DMS79 treated with DMSO at 0.1 percent for 48 hours (cell line): ENCODE measurements at regions not wholly inside any gene's neighbourhood (a gene's known extent, or its start where the extent isn't known, plus 50 kb on each side); places are given as distances from the start of the nearest gene placed in this dataset.

ENCODE experiments used
- DNase-seq: peaks from one replicate; lab custom pipeline; 2025; lab: John Stamatoyannopoulos, UW

DNA sequence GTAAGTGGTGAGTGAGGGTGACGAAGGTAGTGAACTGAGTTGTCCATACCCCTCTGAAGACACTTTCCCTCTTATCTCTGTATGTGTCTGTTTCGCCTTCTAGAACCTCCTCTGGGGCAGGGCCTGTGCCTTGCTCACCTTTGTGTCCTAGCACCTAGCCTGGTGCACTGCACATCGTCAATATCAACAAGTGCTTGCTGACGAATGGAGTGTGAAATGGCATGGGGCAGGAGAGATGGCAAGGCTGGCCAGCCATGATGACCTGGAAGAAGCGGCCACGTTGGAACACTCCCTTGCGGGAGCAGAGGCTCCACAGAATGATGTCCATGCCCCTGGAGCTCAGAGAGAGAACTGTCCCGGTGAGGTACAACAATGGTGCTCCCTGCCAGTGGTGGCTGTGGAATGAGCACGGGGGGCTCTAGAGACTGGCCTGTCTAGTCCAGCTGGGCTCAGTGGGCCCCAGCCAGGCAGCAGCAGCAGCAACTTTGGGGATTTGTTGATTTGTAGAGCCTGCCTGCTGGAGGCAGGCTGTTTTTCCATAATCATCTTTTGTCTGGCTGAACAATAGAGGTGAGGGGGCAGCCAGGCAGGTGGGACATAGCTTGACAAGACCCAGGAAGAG lies 112.2 kb upstream of the PJA1 start:
- no peak for DNase-seq

DNA sequence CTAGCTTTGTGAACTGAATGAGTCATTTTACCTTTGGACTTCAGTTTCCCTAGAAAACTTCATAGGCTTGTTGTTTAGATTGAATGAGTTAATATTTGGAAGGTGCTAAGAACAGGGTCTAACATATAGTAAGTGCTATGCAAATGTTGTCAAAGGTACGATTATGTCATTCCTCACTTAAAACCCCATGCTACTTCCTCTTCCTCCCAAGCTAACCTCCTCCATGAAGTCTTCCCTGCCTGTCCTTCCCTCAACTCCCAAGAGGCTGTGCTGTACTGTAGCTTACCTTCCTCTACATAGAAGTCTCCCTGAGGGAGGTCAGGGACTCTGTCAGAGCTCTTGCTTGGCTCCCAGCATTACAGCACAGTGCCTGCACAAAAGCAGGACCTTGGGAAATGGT lies 103.4 kb upstream of the PJA1 start:
- DNase-seq = no peak

DNA sequence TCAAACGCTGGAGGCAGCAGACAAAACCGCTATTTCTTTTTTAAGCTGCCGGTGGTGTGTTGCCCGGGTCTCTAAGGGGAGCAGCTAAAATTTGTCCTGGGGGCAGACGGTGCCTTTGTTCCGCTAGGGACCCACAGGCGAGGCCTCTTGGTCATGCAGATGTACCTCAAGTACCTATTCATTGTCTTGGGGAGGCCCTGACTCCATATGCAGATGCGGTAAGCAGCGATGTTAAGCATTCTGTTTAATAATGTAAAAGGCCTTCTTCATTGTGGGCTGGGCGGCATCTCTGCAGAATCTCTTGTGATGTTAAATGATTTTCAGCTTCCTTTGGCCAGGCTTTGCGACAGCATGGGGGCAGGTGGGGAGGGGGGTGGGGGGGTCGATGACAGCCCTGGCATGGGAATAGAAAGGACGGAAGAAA lies 98.9 kb upstream of the PJA1 start:
- no peak for DNase-seq

DNA sequence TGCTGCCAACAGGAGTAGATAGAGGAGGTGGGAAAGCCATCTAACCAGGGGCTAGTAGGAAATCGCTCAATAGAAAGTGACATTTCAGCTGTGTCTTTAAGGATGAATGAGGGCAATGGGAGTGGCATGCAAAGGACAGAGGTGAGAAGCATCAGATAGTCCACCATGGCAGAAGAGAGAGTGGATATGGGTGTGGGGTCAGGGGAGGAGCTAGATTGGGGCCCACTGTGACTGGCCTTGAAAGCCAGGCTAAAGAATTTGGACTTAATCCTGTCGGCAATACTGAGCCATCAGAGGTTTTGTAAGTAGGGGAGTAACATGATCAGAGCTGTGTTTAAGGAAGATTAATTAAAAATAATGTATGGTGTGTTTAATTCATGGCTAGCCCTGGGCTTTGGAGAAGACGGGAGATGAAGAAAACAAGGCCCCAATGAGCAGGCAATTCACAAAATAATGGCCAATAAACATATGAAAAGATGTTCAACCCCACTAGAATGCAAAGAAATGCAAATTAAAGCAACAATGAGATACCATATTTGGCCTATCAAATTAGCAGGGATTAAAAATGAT lies 98.1 kb upstream of the PJA1 start:
- no peak for DNase-seq

DNA sequence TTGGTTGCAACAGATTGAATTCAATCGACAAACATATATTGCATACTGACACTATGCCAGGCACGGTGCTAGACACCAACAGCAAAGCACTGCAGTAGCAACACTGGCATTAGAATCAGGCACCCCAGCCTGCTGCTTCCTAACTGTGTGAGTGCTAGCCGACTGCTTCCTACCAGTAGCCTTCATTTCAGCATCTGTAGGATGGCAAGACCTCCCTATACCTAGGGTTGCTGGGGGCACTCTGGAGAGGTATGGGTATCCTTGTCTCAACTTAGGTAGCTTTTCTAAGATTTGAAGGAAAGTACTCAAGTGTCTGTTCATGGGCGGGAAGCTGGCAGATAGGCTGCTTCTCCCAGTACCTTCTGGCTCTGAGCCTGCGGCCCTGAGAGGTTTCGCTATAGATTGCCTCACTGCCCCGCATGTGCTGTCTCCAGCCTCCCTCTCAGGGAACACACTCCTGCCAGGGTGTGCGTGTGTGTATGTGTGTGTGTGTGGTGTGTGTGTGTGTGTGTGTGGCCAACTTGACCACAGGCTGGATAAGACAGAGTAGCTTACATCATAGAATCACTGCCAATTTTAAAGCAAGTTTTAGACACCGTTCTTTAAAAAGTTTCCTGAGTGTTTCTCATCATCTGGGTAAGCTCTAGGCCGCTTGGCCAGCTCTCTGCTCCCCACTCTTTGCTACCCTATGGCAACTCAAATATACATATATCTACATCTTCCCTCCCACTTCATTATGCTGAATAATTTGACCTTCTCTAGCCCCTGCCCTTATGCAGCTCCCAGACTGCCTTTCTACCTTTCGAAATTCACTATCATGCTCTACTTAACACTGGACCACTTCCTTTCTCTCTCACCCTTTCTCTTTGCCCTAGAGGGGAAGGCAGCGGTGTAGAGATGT lies 97.0 kb upstream of the PJA1 start:
- peak; percentile 41 for DNase-seq

DNA sequence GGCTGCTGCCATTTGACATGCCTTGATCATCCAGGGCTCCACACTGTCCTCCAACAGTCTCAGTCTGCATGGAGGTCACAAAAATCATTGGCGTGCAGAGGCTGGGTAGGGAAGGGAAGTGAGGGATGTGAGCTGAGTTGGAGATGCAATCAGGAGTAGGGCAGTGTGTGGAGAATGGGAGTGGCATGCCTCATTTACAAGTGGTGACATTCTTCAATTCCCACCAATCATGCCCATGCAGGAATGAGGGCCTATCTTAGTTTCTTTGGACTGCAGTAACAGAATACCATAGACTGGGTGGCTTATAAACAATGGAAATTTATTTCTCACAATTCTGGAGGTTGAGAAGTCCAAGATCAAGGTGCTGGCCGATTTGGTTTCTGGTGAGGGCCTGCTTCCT lies 94.9 kb upstream of the PJA1 start:
- DNase-seq = no peak

DNA sequence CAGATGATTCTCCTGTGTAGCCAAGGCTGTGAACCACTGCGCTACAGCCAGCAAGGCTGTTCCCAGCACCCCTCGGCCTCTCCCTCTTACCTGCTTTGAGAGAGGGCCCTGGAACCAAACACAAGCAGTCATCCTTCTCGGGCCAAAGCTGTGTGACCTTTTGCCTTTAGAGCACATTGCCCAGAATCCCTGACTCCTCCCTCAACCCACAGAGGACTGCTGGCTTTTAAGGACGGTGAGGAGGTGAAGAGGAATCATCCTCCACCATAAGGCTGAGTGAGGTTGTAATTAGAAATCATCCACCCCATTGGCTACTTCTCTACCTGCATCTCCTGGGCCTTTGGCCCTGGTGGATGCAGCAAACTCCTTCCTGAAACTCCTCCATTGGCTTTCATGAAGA lies 93.6 kb upstream of the PJA1 start:
- no peak for DNase-seq

DNA sequence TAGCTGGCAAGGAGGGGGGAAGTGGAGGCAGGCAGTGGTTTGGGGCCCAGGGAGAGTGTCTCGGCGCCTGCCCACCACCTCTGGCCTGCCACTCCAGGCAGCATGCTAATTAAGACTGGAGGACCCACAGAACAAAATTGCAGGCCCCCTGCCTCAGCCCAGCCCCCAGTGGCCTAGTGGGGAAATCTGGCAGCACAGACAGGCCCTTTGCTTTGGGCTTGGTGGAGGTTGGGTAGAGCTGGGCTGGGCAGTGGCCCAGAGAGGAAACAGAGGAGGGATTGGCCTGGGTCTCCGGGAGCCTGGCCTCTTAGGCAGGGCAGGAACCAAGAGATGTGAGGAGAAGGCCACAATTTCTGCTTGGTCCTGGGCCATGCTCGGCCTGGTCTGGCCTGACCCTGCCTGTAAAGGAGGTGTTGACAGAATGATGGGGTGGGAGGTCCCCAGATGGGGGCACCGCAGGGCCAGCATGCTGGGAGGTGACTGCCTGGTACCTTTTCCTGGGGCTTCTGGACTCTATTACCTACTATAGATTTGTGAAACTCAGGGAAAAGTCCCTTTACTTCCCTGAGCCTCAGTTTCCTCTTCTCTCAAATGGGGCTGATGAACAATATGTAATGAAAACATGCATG lies 92.4 kb upstream of the PJA1 start:
- no peak for DNase-seq

DNA sequence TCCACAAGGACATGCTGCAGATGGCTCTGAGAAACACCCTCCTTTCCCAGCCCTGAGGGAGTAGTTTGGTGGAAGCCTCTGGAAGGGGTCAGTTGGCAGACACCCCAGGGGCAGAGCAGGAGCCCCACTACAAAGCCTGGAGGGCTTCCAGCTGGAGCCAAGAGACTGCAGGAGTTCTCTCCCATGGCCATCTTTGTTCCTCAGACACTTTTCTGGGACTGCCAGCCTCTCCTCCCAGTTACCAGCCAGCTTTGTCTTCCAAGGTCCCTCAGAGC lies 91.0 kb upstream of the PJA1 start:
- no peak for DNase-seq

DNA sequence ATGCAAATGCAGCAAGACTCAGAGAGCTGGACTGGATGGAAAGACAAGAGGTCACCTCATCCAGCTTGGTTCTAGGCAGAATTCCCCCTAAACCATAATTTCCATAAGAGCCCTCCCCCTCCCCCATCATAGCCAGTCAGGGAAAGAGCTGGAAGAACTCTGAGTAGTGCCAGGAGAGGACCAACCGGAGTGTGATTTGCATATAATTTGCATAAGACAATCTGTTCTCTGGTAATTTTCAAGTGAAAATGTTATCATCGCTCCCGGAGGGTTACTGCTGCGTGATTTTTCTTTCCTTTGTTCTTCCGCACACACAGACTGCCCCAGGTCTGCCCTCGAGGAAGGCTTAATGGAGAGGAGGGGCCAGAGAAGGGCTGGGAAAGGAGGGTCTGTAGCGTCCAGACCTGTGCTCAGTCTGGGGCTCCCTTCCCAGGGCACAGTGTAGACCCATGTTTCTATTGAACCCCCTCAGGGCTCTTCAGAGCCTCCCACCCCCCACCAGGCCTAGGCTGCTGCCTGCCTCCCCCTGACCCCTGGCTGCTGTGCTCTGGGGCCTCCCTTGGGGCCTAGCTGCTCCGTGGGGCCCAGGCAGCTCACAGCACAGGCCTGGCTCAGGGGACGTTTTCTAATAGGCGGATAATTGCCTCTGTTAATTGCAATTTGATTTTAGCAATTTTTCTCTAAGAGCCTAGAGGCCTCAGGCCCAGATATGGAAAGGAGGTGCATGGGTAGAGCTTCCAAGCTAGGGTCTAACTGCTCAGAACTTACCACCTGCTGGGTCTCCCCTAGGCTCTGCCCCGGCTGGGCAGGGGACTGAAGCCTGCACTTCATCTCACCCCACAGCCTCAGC lies 90.4 kb upstream of the PJA1 start:
- no peak for DNase-seq

DNA sequence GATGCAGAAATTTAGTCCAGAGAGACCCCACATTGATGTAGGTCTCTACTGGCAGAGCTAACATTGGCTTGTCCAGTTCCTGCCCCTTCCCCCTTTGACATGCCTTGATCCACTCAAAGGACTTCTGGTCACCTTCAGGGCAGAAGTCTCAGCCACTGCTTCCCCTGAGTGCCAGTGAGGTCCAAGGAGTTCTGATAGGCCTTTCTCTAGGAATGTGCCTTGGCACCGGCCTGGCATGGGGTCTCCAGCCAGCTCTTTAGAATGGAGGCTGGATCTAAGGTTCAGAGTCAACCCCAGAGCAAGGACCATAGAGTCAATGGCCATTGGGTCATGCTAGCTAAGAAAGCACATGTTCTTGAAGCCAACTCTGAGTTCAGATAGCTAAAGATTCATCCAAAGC lies 88.6 kb upstream of the PJA1 start:
- no peak for DNase-seq

DNA sequence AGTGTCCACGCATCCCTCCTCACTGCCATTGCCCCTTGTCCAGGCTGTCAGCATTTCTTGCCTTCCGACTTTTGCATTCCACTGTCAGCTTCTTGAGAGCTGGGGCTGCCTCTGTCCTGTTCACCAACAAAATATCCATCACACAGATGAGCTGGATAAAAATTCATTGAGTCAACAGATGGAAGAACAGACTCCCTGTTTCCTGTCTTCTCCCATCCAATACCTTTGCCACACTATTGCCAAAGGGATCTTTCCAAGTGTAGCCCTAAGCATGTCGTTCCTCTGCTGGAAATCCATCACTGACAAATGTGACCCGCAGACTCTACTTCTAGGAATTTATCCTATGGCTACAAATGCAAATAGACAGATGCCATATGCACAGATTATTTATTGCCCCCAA lies 78.0 kb upstream of the PJA1 start:
- DNase-seq = no peak

DNA sequence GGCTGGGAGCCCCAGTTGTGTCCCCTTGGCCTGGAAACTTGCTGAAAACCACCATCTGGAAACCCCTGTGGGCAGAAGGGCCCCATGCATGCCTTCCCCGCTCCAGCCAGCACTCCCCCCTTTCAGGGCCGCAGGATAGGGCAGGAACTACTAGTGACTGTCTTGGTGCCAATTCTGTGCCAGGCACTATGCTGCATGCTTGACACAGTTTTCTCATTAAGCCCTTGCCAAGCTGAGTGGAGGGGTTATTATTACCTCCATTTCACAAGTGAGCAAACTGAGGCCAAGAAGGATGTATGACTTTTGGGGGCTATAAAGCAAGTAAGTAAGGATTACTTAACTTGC lies 73.6 kb upstream of the PJA1 start:
- no peak for DNase-seq

DNA sequence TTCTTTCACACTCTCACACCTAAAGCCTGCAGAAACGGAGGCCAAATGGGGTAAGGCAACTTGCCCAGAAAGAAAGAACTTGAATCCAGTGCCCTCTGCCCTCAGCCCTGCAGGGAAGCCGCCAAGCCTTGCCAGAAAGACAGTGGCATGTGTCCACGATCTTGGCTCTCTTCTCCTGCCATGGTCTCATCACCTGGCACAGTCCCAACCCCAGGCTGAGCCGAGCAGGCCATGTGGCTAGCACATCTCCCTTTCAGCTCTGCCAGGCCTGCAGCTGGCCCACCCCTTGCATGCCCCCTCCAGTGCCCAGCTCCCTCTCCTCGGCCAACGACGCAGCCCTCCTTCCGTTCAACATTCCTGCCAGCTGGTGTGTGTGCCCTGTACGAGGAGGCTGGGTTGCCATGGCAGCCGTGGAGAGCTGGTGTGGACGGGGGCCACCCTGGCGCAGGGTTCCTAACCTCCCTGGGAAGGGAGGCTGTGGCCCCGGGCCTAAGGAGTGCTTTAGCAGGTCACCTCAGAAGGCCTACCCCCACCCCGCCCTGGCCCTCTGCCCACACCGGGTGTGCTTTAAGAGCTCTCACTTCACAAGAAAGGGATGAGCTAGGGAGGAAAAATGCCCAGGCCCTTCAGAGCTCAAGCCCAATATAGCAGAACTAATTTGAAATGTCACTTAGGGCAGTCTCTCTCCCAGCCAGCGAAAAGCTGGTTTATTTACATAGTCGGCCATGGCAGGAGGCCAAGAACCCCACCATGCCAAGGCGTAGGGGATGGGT lies 73.0 kb upstream of the PJA1 start:
- DNase-seq = peak; percentile 84

DNA sequence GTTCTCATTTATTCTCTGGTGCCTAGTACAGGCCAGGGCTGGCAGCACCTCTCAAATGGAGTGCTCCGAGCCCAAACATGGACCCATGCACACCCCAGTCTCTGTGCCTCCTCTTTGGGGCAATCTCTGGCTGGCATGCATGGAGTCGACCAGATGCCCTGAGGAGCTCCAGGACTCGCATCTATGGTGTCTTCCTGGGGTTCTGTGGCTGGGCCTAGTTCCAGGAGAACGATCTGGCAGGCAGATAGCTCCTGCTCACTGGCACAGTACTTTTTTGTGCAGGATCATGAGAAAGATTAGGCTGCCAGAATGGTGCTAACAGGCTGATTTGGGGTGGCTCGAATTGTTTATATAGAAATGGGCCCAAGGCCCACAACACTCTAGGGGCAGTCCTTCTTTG lies 72.0 kb upstream of the PJA1 start:
- DNase-seq = no peak

DNA sequence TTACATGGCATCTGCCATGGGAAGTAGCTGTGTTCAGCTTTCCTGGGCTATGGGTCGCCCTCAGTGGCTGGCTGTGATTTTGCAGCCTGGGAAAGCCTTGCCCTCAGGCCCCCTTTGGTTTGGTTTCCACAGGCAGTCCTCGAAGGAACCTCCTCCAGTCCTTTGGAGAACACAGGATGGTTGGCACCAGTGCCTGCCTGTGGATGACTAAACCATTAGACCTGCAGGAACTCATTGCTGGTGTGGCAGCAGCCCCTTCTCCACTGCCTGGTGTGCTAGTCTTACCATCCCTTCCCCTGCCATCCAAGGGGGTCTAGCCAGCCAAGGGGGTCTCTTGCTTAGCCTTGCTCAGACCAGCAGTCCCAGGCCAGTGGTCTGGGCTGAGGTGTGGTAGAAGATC lies 71.4 kb upstream of the PJA1 start:
- no peak for DNase-seq

DNA sequence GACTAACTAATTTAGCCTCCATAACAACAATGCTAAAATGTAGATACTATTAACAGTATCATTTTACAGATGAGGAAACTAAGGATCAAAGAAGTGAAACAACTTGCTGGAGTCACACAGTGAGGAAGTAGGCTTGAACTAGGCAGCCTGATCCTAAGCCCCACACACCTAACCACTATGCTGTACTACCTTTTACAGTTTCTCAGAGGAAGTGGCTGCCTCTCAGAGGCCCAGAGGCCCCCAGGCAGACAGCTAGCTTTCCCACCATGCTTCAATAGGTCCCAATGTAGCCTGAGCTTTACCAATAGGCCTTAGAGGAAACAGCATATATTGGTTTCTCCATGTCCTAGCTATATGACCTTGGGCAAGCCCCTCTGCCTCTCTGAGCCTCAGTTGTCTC lies 69.4 kb upstream of the PJA1 start:
- no peak for DNase-seq

DNA sequence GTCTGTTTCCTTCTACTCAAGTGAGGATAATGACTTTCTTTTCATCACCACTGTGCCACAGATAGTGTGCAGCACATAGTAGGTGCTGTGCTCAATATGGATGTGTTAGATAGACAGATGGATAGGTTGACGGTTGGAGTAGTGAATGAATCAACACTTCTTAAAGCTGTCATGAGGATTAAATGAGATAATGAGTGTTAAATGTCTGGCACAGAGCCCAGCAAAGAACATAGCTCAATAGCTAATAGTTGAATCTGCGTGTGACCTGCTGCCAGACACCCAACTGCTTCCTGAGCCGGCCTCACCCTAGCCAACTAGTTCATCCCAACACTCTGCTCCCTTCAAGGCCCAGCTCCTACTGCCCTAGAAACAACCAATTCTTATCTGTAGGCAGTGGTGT lies 67.7 kb upstream of the PJA1 start:
- peak; percentile 4 for DNase-seq

DNA sequence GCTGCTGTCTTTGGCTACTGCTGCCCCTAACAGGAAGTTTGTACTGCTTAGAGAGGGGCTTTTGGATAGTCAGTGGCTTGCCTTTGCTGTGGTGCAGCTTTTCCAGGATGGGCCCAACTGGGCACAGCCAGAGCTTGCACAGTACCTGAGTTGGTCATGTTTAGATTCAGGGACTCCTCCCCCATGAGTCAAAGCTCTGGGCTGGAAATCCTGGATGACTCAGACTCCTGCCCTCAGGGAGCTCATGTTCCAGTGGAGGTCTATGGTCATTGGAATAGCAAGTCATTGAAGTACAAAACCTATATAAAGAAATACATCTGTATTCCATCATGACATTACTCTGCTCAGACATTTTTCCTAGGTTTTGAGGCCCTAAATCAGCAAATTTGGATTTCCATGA lies 66.7 kb upstream of the PJA1 start:
- no peak for DNase-seq

DNA sequence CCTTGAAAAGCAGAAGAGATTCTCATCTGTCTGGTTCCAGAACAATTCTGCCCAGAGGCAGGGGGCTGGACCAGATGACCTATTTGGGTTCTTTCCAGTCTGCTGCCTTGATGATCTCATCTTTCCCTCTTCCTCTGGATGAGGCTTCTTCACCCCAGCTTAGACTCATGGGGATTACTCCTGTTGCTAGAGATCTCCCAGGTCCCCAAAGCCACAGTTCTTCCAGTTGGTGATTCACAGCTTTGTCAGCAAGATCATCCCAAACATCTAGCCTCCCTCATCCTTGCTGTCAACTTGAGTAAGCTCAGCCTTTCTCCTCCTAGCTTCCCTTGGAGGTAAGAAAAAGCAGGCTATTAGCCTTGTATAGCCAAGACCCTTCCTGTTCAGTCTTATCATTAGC lies 64.2 kb upstream of the PJA1 start:
- DNase-seq = no peak

DNA sequence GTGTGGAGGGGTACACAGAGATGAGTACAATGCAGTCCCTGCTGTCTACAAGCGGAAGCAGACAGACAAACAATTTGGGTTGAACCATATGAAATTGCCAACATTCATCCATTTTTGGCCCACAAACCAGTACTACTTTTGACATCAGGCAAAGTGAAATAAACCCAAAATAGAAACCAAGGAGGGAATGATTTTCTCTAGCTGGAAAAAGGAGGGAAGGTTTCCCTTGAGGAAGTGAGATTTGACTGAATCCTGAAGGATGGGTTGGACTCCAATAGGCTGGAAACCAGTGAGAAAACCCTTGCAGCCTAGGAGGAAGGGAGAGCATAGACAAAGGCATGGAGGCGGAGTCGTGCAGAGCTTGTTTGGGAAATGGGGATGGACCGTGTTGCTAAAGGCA lies 63.5 kb upstream of the PJA1 start:
- DNase-seq = no peak
